ENCODE measurements at regions not wholly inside any gene's neighbourhood (a gene's known extent, or its start where the extent isn't known, plus 50 kb on each side); places are given as distances from the start of the nearest gene placed in this dataset.

- Mint-ChIP-seq H3K27ac (ENCODE audit: unreplicated experiment) (no peak overlapping the region), H3K4me3 (ENCODE audit: unreplicated experiment) (no peak overlapping the region), H3K9me3 (ENCODE audit: unreplicated experiment) (peaks cover 15% of the 10 kb centered on the region), H3K4me1 (ENCODE audit: low read depth, unreplicated experiment) (peaks cover 8% of the 10 kb centered on the region), H3K36me3 (ENCODE audit: insufficient read depth, unreplicated experiment) (no peaks in the 10 kb centered on the region), H3K27me3 (ENCODE audit: insufficient read depth, unreplicated experiment) (peaks cover 5% of the 10 kb centered on the region)
- ChIA-PET POLR2A (no interaction called here), CTCF (no interaction called here)
- no peaks in the 10 kb centered on the region for H3K4me1 ChIP-seq
- H3K4me3 ChIP-seq (ENCODE audit: low read depth, low read length): no peak overlapping the region
- intact Hi-C loops (cut with micrococcal nuclease; ENCODE audit: unreplicated experiment): no loop called here
- H3K27me3 ChIP-seq (replicated peaks; ENCODE audit: control insufficient read depth, insufficient read depth, low read length): no peaks in the 10 kb centered on the region
- H3K9me3 ChIP-seq: 0 out of 2 replicates have a peak, but pooled peaks cover 6% of the 10 kb centered on the region
- BruUV-seq (replicated peaks): no TSS peak
- no peak for DNase-seq
- no peak for TF ChIP-seq CTCF (IDR thresholded peaks at IDR 0.05; ENCODE audit: insufficient read depth in 1 of 2, low read depth in 1 of 2, low read length in 1 of 2, severe bottlenecking in 1 of 2, unreplicated experiment in 1 of 2)
- no peaks in the 10 kb centered on the region for H3K36me3 ChIP-seq (ENCODE audit: control insufficient read depth, insufficient read depth, low read length)
Observed at GRCh38 chr13:39928261-39928660, 272.8 kb downstream of the COG6 start.

GRCh38 chr13:39929583-39929982 is 274.1 kb downstream of the COG6 start:
- ChIA-PET POLR2A (no interaction called here), CTCF (no interaction called here)
- Histone ChIP-seq H3K27me3 (replicated peaks; ENCODE audit: control insufficient read depth, insufficient read depth, low read length) (no peaks in the 10 kb centered on the region), H3K4me1 (no peaks in the 10 kb centered on the region), H3K36me3 (ENCODE audit: control insufficient read depth, insufficient read depth, low read length) (no peaks in the 10 kb centered on the region), H3K9me3 (0 out of 2 replicates have a peak, but pooled peaks cover 6% of the 10 kb centered on the region), H3K4me3 (ENCODE audit: low read depth, low read length) (no peak overlapping the region)
- Mint-ChIP-seq H3K9me3 (ENCODE audit: unreplicated experiment) (peaks cover 13% of the 10 kb centered on the region), H3K36me3 (ENCODE audit: insufficient read depth, unreplicated experiment) (no peaks in the 10 kb centered on the region), H3K4me3 (ENCODE audit: unreplicated experiment) (no peak overlapping the region), H3K4me1 (ENCODE audit: low read depth, unreplicated experiment) (peaks cover 8% of the 10 kb centered on the region), H3K27me3 (ENCODE audit: insufficient read depth, unreplicated experiment) (peaks cover 5% of the 10 kb centered on the region), H3K27ac (ENCODE audit: unreplicated experiment) (no peak overlapping the region)
- no peak for TF ChIP-seq CTCF (IDR thresholded peaks at IDR 0.05; ENCODE audit: insufficient read depth in 1 of 2, low read depth in 1 of 2, low read length in 1 of 2, severe bottlenecking in 1 of 2, unreplicated experiment in 1 of 2)
- DNase-seq: no peak
- intact Hi-C loops (cut with micrococcal nuclease; ENCODE audit: unreplicated experiment): no loop called here
- BruUV-seq (replicated peaks): no TSS peak

GRCh38 chr13:39930060-39930459 is 274.6 kb downstream of the COG6 start:
- Mint-ChIP-seq H3K9me3 (ENCODE audit: unreplicated experiment) (peaks cover 8% of the 10 kb centered on the region), H3K27me3 (ENCODE audit: insufficient read depth, unreplicated experiment) (peaks cover 5% of the 10 kb centered on the region), H3K4me1 (ENCODE audit: low read depth, unreplicated experiment) (peaks cover 8% of the 10 kb centered on the region), H3K36me3 (ENCODE audit: insufficient read depth, unreplicated experiment) (no peaks in the 10 kb centered on the region), H3K27ac (ENCODE audit: unreplicated experiment) (no peak overlapping the region), H3K4me3 (ENCODE audit: unreplicated experiment) (no peak overlapping the region)
- no peak for TF ChIP-seq CTCF (IDR thresholded peaks at IDR 0.05; ENCODE audit: insufficient read depth in 1 of 2, low read depth in 1 of 2, low read length in 1 of 2, severe bottlenecking in 1 of 2, unreplicated experiment in 1 of 2)
- Histone ChIP-seq H3K4me1 (no peaks in the 10 kb centered on the region), H3K36me3 (ENCODE audit: control insufficient read depth, insufficient read depth, low read length) (no peaks in the 10 kb centered on the region), H3K27me3 (replicated peaks; ENCODE audit: control insufficient read depth, insufficient read depth, low read length) (no peaks in the 10 kb centered on the region), H3K9me3 (0 out of 2 replicates have a peak, but pooled peaks cover 1% of the 10 kb centered on the region), H3K4me3 (ENCODE audit: low read depth, low read length) (no peak overlapping the region)
- BruUV-seq (replicated peaks): no TSS peak
- intact Hi-C loops (cut with micrococcal nuclease; ENCODE audit: unreplicated experiment): no loop called here
- CTCF ChIA-PET: no interaction called here
- POLR2A ChIA-PET: no interaction called here
- DNase-seq: no peak

Data from Caco-2 (cell line).